HUES64 (cell line): ENCODE measurements at regions not wholly inside any gene's neighbourhood (a gene's known extent, or its start where the extent isn't known, plus 50 kb on each side); places are given as distances from the start of the nearest gene placed in this dataset.

Source experiments
- H3K27ac ChIP-seq: 2 replicates; pipeline ENCODE4 v1.7.0; 2013; ENCODE audit warnings: low read depth, low read length, inconsistent platforms
- H3K27me3 ChIP-seq: 2 replicates; pipeline ENCODE4 v1.6.1; 2013; ENCODE audit warnings: mild to moderate bottlenecking, low read length; ENCODE audit not compliant: insufficient read depth
- H3K36me3 ChIP-seq: 2 replicates; pipeline ENCODE4 v1.6.1; 2013; ENCODE audit warnings: mild to moderate bottlenecking, low read length; ENCODE audit not compliant: insufficient read depth
- H3K4me1 ChIP-seq: 2 replicates; pipeline ENCODE4 v1.6.1; 2013; ENCODE audit warnings: mild to moderate bottlenecking, low read length, moderate library complexity; ENCODE audit not compliant: insufficient read depth
- H3K4me3 ChIP-seq: 2 replicates; pipeline ENCODE4 v1.5.1; 2013; ENCODE audit warnings: mild to moderate bottlenecking, low read length, moderate library complexity
- H3K9ac ChIP-seq: 2 replicates; pipeline ENCODE4 v1.6.1; 2013; ENCODE audit warnings: mild to moderate bottlenecking, low read depth, low read length
- H3K9me3 ChIP-seq: 2 replicates; pipeline ENCODE4 v1.6.1; 2013; ENCODE audit warnings: low read depth, low read length; ENCODE audit not compliant: insufficient read depth
- WGBS: fragments of 150-250, 120-280 bp; methylation state at CpG from one replicate; pipeline ENCODE4 v1.1.7; 2013; ENCODE audit warnings: missing lambda C conversion rate; 5-methylcytosine and 5-hydroxymethylcytosine counted together

DNA sequence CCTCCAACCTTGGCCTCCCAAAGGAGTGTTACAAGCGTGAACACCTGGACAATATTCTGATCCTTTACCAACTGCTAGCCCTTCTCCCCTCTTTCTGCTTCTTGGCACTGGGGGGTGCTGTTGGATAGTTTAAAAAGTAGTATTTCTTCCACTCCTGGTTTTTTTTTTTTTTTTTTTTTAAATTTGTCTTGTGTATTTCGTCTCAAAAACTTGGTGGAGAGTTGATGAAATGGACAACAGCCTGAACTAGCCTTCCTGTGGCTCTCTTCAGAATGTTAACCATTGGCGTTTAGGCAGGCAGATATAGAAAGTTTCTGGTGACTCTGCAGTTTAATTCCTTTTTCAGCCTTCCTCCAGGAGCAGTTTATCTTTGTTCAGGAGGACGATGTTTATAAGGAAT, 69.7 kb upstream of the USP24 start:
- 64% methylated on average over 4 of the region's 4 CpGs for WGBS
- H3K27ac ChIP-seq, result no peak overlapping the region
- peaks cover 3% of the 10 kb centered on the region; the same call in 1 of the 2 replicates for H3K4me1 ChIP-seq

GRCh38 chr1:55282058-55282457, 66.9 kb upstream of the USP24 start:
- no CpG with 5 or more reads among the region's 1 CpG for WGBS
- H3K4me1 ChIP-seq, result peaks cover 6% of the 10 kb centered on the region; the same call in 1 of the 2 replicates
- no peaks in the 10 kb centered on the region for H3K27me3 ChIP-seq
- no peaks in the 10 kb centered on the region for H3K36me3 ChIP-seq
- H3K4me3 ChIP-seq, result no peak overlapping the region
- no peaks in the 10 kb centered on the region for H3K9me3 ChIP-seq
- no peak overlapping the region for H3K27ac ChIP-seq
- no peak overlapping the region for H3K9ac ChIP-seq

More for the DNA sequence above, 69.7 kb upstream of the USP24 start:
- Histone ChIP-seq H3K4me3 (no peak overlapping the region), H3K9me3 (no peaks in the 10 kb centered on the region), H3K27me3 (no peaks in the 10 kb centered on the region), H3K36me3 (no peaks in the 10 kb centered on the region), H3K9ac (no peak overlapping the region)

DNA sequence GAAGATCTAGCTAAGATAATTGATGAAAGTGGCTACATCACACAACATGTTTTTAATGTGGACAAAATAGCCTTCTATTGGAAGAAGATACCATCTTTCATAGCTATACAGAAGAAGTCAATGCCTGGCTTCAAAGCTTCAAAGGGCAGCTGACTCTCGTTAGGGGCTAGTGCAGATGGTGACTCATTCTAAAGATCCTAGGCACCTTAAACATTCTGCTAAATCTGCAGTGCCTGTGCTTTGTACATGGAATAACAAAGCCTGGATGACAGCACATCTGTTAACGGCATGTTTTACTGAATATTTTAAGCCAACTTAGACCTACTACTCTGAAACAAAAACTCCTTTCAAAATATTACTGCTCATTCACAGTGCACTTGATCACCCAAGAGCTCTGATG, 65.6 kb upstream of the USP24 start:
- WGBS, result 86% methylated on average over 2 of the region's 2 CpGs

DNA sequence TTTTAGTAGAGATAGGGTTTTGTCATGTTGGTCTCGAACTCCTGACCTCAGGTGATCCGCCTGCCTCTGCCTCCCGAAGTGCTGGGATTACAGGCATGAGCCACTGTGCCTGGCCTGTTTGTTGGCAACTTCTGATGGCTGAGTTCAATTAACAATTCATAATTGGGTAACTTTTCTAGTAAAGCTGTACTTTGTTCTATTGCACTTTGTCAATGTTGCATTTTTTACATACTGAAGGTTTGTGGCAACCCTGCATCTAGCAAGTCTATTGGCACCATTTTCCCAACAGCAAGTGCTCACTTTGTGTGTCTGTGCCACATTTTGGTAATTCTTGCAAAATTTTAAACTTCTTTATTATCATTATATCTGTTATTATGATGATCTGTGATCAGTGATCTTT, 64.5 kb upstream of the USP24 start:
- Histone ChIP-seq H3K27ac (no peak overlapping the region), H3K9me3 (no peaks in the 10 kb centered on the region), H3K9ac (no peak overlapping the region), H3K4me3 (no peak overlapping the region), H3K27me3 (no peaks in the 10 kb centered on the region), H3K4me1 (peaks cover 17% of the 10 kb centered on the region), H3K36me3 (no peaks in the 10 kb centered on the region)
- WGBS, result 95% methylated on average over 3 of the region's 3 CpGs

More for the DNA sequence above, 65.6 kb upstream of the USP24 start:
- no peak overlapping the region for H3K27ac ChIP-seq
- H3K4me1 ChIP-seq, result peaks cover 11% of the 10 kb centered on the region; the same call in 1 of the 2 replicates
- H3K4me3 ChIP-seq, result no peak overlapping the region
- no peaks in the 10 kb centered on the region for H3K9me3 ChIP-seq
- H3K36me3 ChIP-seq, result no peaks in the 10 kb centered on the region
- no peaks in the 10 kb centered on the region for H3K27me3 ChIP-seq
- no peak overlapping the region for H3K9ac ChIP-seq

DNA sequence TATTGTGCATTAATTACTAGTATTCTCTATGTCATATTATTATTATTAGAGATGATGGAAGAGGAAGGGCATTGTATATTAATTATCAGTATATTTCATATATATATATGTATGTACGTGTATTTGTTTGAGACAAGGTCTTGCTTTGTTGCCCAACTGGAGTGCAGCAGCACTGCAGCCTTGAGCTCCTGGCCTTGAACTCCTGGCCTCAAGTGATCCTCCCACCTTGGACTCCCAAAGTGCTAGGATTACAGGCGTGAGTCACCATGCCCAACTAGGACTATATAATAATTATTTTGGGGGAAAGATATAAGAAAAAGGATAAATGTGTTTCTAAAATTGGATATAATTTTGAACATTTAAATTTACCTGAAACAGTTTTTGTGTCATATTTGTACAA, 63.2 kb upstream of the USP24 start:
- Histone ChIP-seq H3K9me3 (no peaks in the 10 kb centered on the region), H3K4me1 (peaks cover 14% of the 10 kb centered on the region; the same call in 1 of the 2 replicates), H3K36me3 (no peaks in the 10 kb centered on the region), H3K27me3 (no peaks in the 10 kb centered on the region), H3K4me3 (no peak overlapping the region), H3K27ac (no peak overlapping the region), H3K9ac (no peak overlapping the region)
- no CpG with 5 or more reads among the region's 2 CpGs for WGBS

DNA sequence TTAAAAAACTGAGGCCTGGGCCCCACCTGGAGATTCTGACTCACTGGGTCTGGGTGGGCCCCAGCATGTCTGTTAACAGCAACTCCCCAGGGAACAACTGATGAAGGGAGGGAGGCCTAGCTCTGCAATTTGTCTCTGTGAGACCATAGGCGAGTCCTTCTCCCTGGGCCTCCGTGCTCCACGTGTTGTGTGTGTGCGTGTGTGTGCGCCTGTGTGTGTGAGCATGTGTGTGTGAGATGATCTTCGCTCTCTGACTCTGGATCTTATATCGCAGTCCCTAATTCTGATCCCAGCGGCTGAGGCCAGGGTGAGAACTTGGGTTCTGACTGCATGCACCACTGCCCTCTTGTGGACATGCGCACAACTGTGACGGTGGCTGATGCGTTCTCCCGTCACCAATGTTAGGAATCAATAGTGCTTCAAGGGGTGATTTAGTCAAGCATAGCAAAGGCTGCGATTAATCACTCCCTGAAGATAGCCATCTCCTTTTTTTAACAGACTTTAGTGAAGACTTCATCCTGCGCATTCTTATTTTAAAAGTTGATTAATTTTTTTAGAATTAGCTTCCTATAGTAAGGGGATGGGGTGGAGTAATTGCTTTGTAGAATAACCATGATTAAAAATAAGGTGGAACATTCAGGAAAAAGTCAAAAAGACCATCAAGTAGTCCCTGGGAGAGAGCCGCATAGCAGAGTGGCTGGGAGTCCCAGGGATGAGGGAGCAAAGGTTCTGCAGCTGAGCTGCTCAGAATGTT, 62.4 kb upstream of the USP24 start:
- Histone ChIP-seq H3K9ac (no peak overlapping the region), H3K9me3 (no peaks in the 10 kb centered on the region), H3K4me1 (peaks cover 14% of the 10 kb centered on the region; the same call in 1 of the 2 replicates), H3K36me3 (no peaks in the 10 kb centered on the region), H3K27me3 (no peaks in the 10 kb centered on the region), H3K4me3 (no peak overlapping the region), H3K27ac (no peak overlapping the region)
- 19% methylated on average over 14 of the region's 15 CpGs for WGBS

- Histone ChIP-seq H3K27ac (no peak overlapping the region), H3K4me1 (peaks cover 14% of the 10 kb centered on the region; the same call in 1 of the 2 replicates), H3K9ac (no peak overlapping the region), H3K4me3 (no peak overlapping the region), H3K36me3 (no peaks in the 10 kb centered on the region), H3K27me3 (no peaks in the 10 kb centered on the region), H3K9me3 (no peaks in the 10 kb centered on the region)
- WGBS, result 91% methylated on average over 7 of the region's 8 CpGs
Measured at GRCh38 chr1:55276671-55277376, 61.7 kb upstream of the USP24 start.

DNA sequence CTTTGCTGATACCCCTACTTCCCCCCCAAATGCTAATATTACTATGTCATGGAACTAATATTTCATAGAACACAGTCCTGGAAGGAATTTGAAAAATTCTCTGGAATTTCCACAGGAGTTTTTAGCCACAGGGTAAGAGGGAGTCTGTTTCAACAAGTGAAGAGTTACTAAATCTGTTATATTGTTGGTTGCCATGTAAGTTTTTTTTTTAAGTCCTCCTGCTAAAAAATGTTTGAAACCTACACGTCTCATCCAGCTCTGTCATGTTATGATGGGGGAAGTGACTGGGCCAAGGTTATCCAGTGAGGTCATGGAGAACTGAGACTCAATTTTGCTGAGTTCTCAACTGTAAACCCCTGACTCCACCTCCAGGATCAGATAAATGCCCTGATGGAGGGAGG, 60.8 kb upstream of the USP24 start:
- H3K27ac ChIP-seq, result no peak overlapping the region
- no peaks in the 10 kb centered on the region for H3K27me3 ChIP-seq
- no peaks in the 10 kb centered on the region for H3K9me3 ChIP-seq
- no peak overlapping the region for H3K9ac ChIP-seq
- peaks cover 14% of the 10 kb centered on the region; the same call in 1 of the 2 replicates for H3K4me1 ChIP-seq
- H3K4me3 ChIP-seq, result no peak overlapping the region
- H3K36me3 ChIP-seq, result no peaks in the 10 kb centered on the region
- WGBS, result 100% methylated on average over 1 of the region's 1 CpG

- peaks cover 14% of the 10 kb centered on the region; the same call in 1 of the 2 replicates for H3K4me1 ChIP-seq
- H3K27me3 ChIP-seq, result no peaks in the 10 kb centered on the region
- no peaks in the 10 kb centered on the region for H3K36me3 ChIP-seq
- 64% methylated on average over 11 of the region's 12 CpGs for WGBS
- no peaks in the 10 kb centered on the region for H3K9me3 ChIP-seq
- H3K4me3 ChIP-seq, result no peak overlapping the region
- H3K9ac ChIP-seq, result no peak overlapping the region
- H3K27ac ChIP-seq, result no peak overlapping the region
Measured at GRCh38 chr1:55275151-55275748, 60.1 kb upstream of the USP24 start.

DNA sequence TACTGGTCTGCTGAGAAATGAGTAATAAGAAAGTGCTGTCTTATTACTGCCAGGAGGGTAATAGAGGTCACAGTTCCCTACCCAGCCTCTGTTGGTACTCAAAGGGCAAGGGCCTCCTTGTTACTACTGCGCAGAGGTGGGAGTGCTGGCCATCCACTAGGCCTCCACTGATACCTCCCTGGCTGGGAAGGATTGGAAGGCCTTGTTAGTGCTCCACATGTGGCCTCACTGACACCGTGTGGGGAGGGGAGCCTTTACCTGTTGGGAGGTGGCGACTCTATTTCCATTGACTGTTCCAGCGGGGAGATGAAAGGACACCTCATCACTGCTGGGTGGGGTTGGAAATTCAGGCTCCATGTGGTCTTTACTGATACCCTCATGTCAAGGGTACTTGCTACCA, 57.8 kb upstream of the USP24 start:
- H3K36me3 ChIP-seq, result no peaks in the 10 kb centered on the region
- 57% methylated on average over 4 of the region's 4 CpGs for WGBS
- H3K4me1 ChIP-seq, result peaks cover 14% of the 10 kb centered on the region; the same call in 1 of the 2 replicates

More for the DNA sequence above, 57.8 kb upstream of the USP24 start:
- Histone ChIP-seq H3K4me3 (no peak overlapping the region), H3K9ac (no peak overlapping the region), H3K27ac (no peak overlapping the region), H3K27me3 (no peaks in the 10 kb centered on the region), H3K9me3 (no peaks in the 10 kb centered on the region)
